WTC11 (cell line): ENCODE measurements at regions not wholly inside any gene's neighbourhood (a gene's known extent, or its start where the extent isn't known, plus 50 kb on each side); places are given as distances from the start of the nearest gene placed in this dataset.

ENCODE experiments used
- ATAC-seq: fragments of 200-7000 bp; cut with Tn5 transposase; 2 replicates; pipeline ENCODE4 v1.10.0; 2021; ENCODE audit warnings: mild to moderate bottlenecking, moderate library complexity
- CTCF ChIA-PET: fragments of 300-600 bp; sonication (Branson Sonifier 250); formaldehyde crosslinking; loops from one replicate; lab custom pipeline; 2021; ENCODE audit warnings: antibody characterized with exemption; lab: Charles Lee
- POLR2A ChIA-PET: fragments of 350-600 bp; sonication (Branson Sonifier 250); formaldehyde crosslinking; loops from one replicate; lab custom pipeline; 2021; ENCODE audit warnings: antibody characterized with exemption; lab: Charles Lee
- DNase-seq: peaks from one replicate; pipeline ENCODE4 v3.0.0; 2021; ENCODE audit warnings: low spot score
- H3K27ac Mint-ChIP-seq: 2 replicates; pipeline ENCODE4 v1.8.0; 2021; ENCODE audit warnings: mixed read lengths
- H3K27me3 Mint-ChIP-seq: 2 replicates; pipeline ENCODE4 v1.8.0; 2021; ENCODE audit warnings: low read depth, mild to moderate bottlenecking, moderate library complexity, mixed read lengths
- H3K36me3 Mint-ChIP-seq: 2 replicates; pipeline ENCODE4 v1.8.0; 2021; ENCODE audit warnings: mixed read lengths
- H3K4me1 Mint-ChIP-seq: 2 replicates; pipeline ENCODE4 v1.8.0; 2022; ENCODE audit warnings: mixed read lengths
- H3K4me3 Mint-ChIP-seq: 2 replicates; pipeline ENCODE4 v1.8.0; 2021; ENCODE audit warnings: mild to moderate bottlenecking, moderate library complexity, mixed read lengths
- H3K9me3 Mint-ChIP-seq: 2 replicates; pipeline ENCODE4 v1.8.0; 2021; ENCODE audit warnings: mixed read lengths
- AFF4 ChIP-seq: sonication (generic); formaldehyde crosslinking; IDR thresholded peaks from 2 replicates; pipeline ENCODE4 v1.8.1; 2023; ENCODE audit warnings: mild to moderate bottlenecking, missing genetic modification reagents, borderline replicate concordance
- AR ChIP-seq: fragments of 250-450 bp; sonication (Bioruptor Pico); IDR thresholded peaks from 2 replicates; pipeline ENCODE4 v1.9.0; 2021; ENCODE audit warnings: mild to moderate bottlenecking
- EMX1 ChIP-seq: fragments of 250-450 bp; sonication (Bioruptor Pico); IDR thresholded peaks from 2 replicates; pipeline ENCODE4 v1.8.0; 2021; ENCODE audit warnings: mild to moderate bottlenecking
- ERG ChIP-seq: fragments of 250-450 bp; sonication (Bioruptor Pico); IDR thresholded peaks from 2 replicates; pipeline ENCODE4 v1.8.0; 2021; ENCODE audit warnings: mild to moderate bottlenecking
- ESRRA ChIP-seq: sonication (generic); formaldehyde crosslinking; IDR thresholded peaks from 2 replicates; pipeline ENCODE4 v1.8.1; 2022; ENCODE audit warnings: mild to moderate bottlenecking, missing genetic modification reagents, borderline replicate concordance
- ETV6 ChIP-seq: sonication (generic); formaldehyde crosslinking; IDR thresholded peaks from 2 replicates; pipeline ENCODE4 v1.8.1; 2022; ENCODE audit warnings: mild to moderate bottlenecking, missing genetic modification reagents
- FOXJ3 ChIP-seq: sonication (generic); formaldehyde crosslinking; IDR thresholded peaks from 2 replicates; pipeline ENCODE4 v1.9.0; 2021; ENCODE audit warnings: missing genetic modification reagents, mild to moderate bottlenecking, borderline replicate concordance
- GRHL2 ChIP-seq: fragments of 250-450 bp; sonication (Bioruptor Pico); IDR thresholded peaks from 2 replicates; pipeline ENCODE4 v1.8.0; 2022; ENCODE audit warnings: mild to moderate bottlenecking, moderate library complexity; ENCODE audit not compliant: insufficient replicate concordance, severe bottlenecking
- GTF2I ChIP-seq: fragments of 250-450 bp; sonication (Bioruptor Pico); conservative IDR thresholded peaks from 2 replicates; pipeline ENCODE4 v1.4.0; 2021; ENCODE audit warnings: mild to moderate bottlenecking
- MXD4 ChIP-seq: fragments of 250-450 bp; sonication (Bioruptor Pico); IDR thresholded peaks from 2 replicates; pipeline ENCODE4 v1.8.0; 2021; ENCODE audit warnings: mild to moderate bottlenecking, moderate library complexity, borderline replicate concordance
- RORB ChIP-seq: fragments of 250-450 bp; sonication (Bioruptor Pico); IDR thresholded peaks from 2 replicates; pipeline ENCODE4 v1.9.0; 2021; ENCODE audit warnings: mild to moderate bottlenecking
- SOX15 ChIP-seq: fragments of 250-450 bp; sonication (Bioruptor Pico); IDR thresholded peaks from 2 replicates; pipeline ENCODE4 v1.9.0; 2021; ENCODE audit warnings: mild to moderate bottlenecking
- ZBTB21 ChIP-seq: sonication (generic); formaldehyde crosslinking; IDR thresholded peaks from 2 replicates; pipeline ENCODE4 v1.8.1; 2023; ENCODE audit warnings: mild to moderate bottlenecking, missing genetic modification reagents, borderline replicate concordance
- ZNF219 ChIP-seq: sonication (generic); formaldehyde crosslinking; IDR thresholded peaks from 2 replicates; pipeline ENCODE4 v1.8.0; 2023; ENCODE audit warnings: missing genetic modification reagents, mild to moderate bottlenecking, borderline replicate concordance
- ZNF281 ChIP-seq: sonication (generic); formaldehyde crosslinking; IDR thresholded peaks from 2 replicates; pipeline ENCODE4 v1.8.0; 2023; ENCODE audit warnings: mild to moderate bottlenecking, missing genetic modification reagents
- ZNF416 ChIP-seq: fragments of 250-450 bp; sonication (Bioruptor Pico); IDR thresholded peaks from 2 replicates; pipeline ENCODE4 v1.9.0; 2021; ENCODE audit warnings: mild to moderate bottlenecking, inconsistent platforms
- ZNF671 ChIP-seq: fragments of 250-450 bp; sonication (Bioruptor Pico); IDR thresholded peaks from 2 replicates; pipeline ENCODE4 v1.8.0; 2021; ENCODE audit warnings: mild to moderate bottlenecking
- TF ChIP-seq, protein P1 (sequence below): fragments of 250-450 bp; sonication (Bioruptor Pico); IDR thresholded peaks from 2 replicates; pipeline ENCODE4 v2.1.2; 2022; ENCODE audit warnings: mild to moderate bottlenecking, moderate library complexity
- TF ChIP-seq, protein P2 (sequence below): sonication (generic); formaldehyde crosslinking; IDR thresholded peaks from 2 replicates; pipeline ENCODE4 v1.8.1; 2023; ENCODE audit warnings: mild to moderate bottlenecking, missing genetic modification reagents
- TF ChIP-seq, protein P3 (sequence below): sonication (generic); formaldehyde crosslinking; IDR thresholded peaks from 2 replicates; pipeline ENCODE4 v1.8.1; 2022; ENCODE audit warnings: missing genetic modification reagents, borderline replicate concordance

DNA sequence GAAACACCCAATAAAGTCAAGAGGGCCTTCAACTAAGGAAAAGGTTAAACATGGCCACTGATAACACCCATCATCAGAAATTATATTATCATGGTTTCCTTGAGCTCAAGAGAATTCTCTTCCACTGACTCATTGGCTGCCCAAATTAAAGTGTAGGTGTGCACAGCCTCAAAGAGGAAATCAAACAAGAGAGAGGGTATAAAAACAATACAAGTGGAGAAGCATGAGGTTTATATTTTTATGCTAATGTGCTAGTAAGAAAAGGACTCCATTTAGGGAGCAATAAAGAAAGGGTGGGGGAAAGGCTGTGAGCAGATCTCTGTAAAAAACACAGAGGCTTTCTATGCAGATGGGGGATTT, 168.8 kb upstream of the VRK2 start:
- Mint-ChIP-seq H3K27me3 (no peaks in the 10 kb centered on the region), H3K36me3 (no peaks in the 10 kb centered on the region), H3K4me1 (peaks cover 6% of the 10 kb centered on the region), H3K4me3 (no peak overlapping the region), H3K27ac (no peak overlapping the region), H3K9me3 (no peaks in the 10 kb centered on the region)
- ChIA-PET POLR2A (no interaction called here), CTCF (no interaction called here)
- no peak for TF ChIP-seq AFF4 (CRISPR knock-in tag)
- no peak for TF ChIP-seq ERG (CRISPR knock-in tag)
- no peak for TF ChIP-seq ESRRA
- TF ChIP-seq ZNF281 (CRISPR knock-in tag): no peak
- TF ChIP-seq EMX1: no peak
- TF ChIP-seq SOX15: no peak
- no peak for TF ChIP-seq GTF2I
- TF ChIP-seq FOXJ3 (CRISPR knock-in tag): no peak
- no peak for TF ChIP-seq GRHL2 (CRISPR knock-in tag)
- no peak for TF ChIP-seq ZNF416 (CRISPR knock-in tag)
- ATAC-seq (no peak), DNase-seq (no peak)

DNA sequence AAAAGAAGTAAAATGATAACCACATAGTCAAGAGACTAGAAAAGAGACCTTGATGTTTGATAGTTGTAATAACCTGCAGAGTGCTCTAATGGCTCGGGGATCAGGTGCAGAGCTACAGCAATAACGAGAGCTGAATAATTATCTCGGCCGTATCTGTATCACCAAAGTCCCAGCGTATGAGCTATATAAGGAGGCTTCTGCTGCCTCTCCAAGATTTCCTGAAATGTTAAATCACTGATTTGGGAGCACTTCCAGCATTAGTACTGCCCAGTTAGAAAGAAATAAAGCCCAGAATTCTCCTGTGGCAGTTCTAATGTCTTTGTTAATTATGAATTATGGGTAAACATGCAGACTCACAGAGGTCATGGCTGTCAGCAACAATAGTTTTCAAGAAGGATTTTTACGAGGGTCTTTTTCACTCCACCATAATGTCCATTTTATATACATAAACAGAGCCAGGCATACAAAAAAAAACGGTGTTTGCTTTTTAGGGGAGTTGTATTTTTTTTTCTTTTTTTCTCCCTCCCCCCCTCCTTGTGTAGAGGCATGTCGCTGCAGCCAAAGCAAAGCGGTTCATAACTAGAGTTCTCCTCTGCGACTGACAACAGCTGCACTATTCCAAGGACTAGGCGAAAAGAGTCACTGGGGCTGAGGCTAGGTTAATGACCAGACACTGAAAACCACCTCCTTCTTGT, 168.3 kb upstream of the VRK2 start:
- no peaks in the 10 kb centered on the region for H3K9me3 Mint-ChIP-seq
- ATAC-seq: no peak
- no peaks in the 10 kb centered on the region for H3K27me3 Mint-ChIP-seq
- ChIA-PET POLR2A (no interaction called here), CTCF (no interaction called here)
- no peaks in the 10 kb centered on the region for H3K36me3 Mint-ChIP-seq
- no peak for DNase-seq
- no peak overlapping the region for H3K4me3 Mint-ChIP-seq
- peaks cover 6% of the 10 kb centered on the region for H3K4me1 Mint-ChIP-seq
- no peak overlapping the region for H3K27ac Mint-ChIP-seq
- TF ChIP-seq MXD4 (CRISPR knock-in tag) (no peak), ZBTB21 (CRISPR knock-in tag) (no peak), ZNF671 (no peak), ETV6 (CRISPR knock-in tag) (no peak), ZNF219 (no peak), RORB (CRISPR knock-in tag) (no peak), AR (CRISPR knock-in tag) (no peak)
- TF ChIP-seq, protein P1, sequence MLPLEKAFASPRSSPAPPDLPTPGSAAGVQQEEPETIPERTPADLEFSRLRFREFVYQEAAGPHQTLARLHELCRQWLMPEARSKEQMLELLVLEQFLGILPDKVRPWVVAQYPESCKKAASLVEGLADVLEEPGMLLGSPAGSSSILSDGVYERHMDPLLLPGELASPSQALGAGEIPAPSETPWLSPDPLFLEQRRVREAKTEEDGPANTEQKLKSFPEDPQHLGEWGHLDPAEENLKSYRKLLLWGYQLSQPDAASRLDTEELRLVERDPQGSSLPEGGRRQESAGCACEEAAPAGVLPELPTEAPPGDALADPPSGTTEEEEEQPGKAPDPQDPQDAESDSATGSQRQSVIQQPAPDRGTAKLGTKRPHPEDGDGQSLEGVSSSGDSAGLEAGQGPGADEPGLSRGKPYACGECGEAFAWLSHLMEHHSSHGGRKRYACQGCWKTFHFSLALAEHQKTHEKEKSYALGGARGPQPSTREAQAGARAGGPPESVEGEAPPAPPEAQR (CRISPR knock-in tag): no peak
- TF ChIP-seq, protein P2, sequence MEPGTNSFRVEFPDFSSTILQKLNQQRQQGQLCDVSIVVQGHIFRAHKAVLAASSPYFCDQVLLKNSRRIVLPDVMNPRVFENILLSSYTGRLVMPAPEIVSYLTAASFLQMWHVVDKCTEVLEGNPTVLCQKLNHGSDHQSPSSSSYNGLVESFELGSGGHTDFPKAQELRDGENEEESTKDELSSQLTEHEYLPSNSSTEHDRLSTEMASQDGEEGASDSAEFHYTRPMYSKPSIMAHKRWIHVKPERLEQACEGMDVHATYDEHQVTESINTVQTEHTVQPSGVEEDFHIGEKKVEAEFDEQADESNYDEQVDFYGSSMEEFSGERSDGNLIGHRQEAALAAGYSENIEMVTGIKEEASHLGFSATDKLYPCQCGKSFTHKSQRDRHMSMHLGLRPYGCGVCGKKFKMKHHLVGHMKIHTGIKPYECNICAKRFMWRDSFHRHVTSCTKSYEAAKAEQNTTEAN (CRISPR knock-in tag): no peak
- TF ChIP-seq, protein P3, sequence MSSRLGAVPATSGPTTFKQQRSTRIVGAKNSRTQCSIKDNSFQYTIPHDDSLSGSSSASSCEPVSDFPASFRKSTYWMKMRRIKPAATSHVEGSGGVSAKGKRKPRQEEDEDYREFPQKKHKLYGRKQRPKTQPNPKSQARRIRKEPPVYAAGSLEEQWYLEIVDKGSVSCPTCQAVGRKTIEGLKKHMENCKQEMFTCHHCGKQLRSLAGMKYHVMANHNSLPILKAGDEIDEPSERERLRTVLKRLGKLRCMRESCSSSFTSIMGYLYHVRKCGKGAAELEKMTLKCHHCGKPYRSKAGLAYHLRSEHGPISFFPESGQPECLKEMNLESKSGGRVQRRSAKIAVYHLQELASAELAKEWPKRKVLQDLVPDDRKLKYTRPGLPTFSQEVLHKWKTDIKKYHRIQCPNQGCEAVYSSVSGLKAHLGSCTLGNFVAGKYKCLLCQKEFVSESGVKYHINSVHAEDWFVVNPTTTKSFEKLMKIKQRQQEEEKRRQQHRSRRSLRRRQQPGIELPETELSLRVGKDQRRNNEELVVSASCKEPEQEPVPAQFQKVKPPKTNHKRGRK: no peak
